NCI-H345 treated with DMSO at 0.1 percent for 48 hours (cell line): ENCODE measurements at regions not wholly inside any gene's neighbourhood (a gene's known extent, or its start where the extent isn't known, plus 50 kb on each side); places are given as distances from the start of the nearest gene placed in this dataset.

Experiments
- DNase-seq: peaks from one replicate; lab custom pipeline; 2025; ENCODE audit not compliant: unreplicated experiment; lab: John Stamatoyannopoulos, UW

GRCh38 chr16:9503251-9503984, 412.0 kb downstream of the HAPSTR1 start:
- DNase-seq: no peak

GRCh38 chr16:9508328-9508936, 417.0 kb downstream of the HAPSTR1 start:
- DNase-seq: no peak

GRCh38 chr16:9509663-9510062, 418.2 kb downstream of the HAPSTR1 start:
- DNase-seq: no peak

DNA sequence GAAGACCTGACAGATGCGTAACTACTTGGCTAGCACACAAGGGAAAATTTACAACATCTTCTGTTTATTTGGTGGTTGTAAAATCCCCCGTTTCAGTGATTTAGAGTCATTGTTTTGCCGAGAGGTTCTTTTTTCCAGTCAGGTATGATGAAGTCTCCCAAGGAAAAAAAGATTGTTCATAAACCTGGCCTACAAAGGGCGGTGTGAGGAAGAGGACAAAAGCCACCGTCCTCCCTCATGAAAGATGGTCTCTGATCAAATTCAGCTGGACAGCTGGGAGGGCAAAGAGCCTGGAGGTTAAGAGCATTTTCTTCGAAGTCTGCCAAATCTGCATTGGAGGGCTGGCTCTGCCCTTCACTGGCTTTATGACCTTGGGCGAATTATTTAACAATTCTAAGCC, 419.9 kb downstream of the HAPSTR1 start:
- DNase-seq: no peak

- no peak for DNase-seq
Observed at GRCh38 chr16:9516444-9516843, 425.0 kb downstream of the HAPSTR1 start.

GRCh38 chr16:9518051-9518450, 426.6 kb downstream of the HAPSTR1 start:
- DNase-seq: no peak

- no peak for DNase-seq
Observed at GRCh38 chr16:9518581-9518980, 427.1 kb downstream of the HAPSTR1 start.

DNA sequence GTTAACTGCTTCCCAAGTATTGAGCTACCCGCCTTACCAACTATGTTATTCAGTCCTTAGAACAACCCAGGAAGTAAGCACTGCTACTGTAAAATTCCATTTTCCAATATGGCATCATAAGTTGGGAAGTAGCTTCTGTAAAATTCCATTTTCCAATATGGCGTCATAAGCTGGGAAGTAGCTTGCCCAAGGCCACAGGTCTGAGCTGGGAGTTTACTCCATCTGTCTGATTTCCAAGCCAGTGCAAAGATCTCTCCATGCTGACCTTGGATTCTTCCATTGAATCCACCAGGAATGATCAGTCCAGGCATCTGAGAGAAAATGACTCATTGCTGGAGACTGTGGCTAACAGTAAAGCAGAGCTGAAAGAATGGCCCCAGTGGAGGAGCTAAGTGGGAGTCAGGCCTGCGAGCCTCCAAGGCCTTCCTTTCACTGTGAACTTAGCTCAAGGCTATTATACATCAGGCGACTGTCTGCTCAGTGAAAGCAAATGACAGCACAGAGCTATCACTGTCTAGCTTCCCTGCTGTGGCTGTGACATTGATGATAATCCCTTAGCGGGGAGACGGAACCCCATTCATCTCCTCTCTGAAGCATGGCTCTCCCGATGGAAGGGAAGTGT, 430.4 kb downstream of the HAPSTR1 start:
- DNase-seq: no peak

DNA sequence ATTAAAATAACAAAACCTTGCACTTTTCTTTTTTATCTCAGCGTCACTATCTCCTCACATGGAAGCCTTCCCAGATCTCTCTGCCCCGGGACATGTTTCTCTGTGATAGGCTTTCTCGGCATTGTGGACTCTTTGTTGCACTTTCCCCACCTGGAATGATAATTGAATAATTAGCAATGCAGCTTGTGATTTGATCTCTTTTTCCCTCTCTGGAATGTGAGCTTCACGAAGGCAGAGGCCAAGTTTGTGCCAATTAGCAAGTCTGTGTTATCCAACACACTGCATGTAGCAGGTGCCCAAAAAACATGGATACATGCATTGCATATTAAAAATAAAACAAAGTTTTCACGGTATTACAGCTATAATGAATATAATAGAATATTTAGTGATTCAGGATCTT, 431.2 kb downstream of the HAPSTR1 start:
- DNase-seq: no peak

DNA sequence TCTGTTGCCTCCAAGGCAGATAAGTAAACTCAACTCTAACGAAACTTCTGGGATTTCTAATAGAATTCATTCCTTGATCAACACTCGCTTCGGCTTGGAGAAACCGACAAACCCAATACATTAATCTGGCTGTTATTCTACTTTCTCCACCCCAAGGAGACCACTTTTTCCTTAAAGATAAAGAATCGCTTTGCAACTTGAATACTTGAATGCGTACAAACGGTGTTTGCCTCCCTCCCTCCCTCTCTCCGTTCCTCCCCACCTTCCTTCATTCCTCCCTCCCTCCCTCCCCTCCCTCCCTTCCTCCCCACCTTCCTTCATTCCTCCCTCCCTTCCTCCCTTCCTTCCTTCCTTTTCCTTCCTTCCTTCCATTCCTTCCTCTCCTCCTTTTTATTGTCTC, 432.6 kb downstream of the HAPSTR1 start:
- no peak for DNase-seq

- no peak for DNase-seq
Observed at GRCh38 chr16:9525037-9525436, 433.6 kb downstream of the HAPSTR1 start.

DNA sequence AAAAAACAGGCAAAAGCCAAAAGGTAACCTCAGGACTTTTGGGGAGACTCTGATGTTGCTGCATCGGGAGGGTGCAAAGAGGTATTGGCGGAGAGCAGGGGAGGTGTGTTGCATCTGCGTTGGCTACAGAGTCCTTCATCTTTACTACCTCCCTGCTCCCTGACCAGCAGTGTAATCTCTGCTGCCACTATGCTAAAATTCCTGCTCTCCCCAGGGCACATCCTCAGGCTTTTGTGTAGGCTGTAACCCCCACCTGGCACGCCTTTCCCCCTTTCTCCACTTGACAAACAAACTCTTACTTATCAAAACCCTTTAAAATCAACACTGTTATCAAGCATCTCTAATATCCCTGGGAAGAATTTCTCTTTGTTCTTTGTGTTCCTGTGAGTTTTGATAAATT, 435.3 kb downstream of the HAPSTR1 start:
- no peak for DNase-seq

- no peak for DNase-seq
Observed at GRCh38 chr16:9527976-9528375, 436.5 kb downstream of the HAPSTR1 start.

DNA sequence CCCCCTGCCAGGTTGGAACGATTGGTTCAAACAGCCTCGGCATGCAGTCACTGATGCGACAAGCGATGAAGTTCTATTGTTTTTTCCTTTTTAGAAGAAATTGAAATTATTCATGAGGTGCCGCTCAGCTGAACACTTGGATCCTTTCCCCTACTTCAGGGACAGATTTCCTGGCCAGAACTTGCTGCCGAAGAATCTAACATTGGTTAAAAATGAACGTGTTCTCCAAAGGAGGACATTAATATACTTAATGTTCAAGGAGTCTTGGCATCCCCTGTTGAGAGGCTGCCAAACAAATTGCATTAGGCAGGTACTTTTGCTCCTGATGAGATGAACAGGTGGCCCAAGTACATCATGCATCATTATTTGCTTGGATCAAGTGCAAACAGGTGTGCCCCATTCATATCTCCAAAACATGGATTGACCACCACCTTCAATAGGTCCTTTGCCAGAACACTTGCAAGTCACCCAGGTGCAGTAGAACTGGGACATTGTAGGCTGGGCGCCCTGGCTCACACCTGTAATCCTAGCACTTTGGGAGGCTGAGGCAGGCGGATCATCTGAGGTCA, 437.2 kb downstream of the HAPSTR1 start:
- no peak for DNase-seq

DNA sequence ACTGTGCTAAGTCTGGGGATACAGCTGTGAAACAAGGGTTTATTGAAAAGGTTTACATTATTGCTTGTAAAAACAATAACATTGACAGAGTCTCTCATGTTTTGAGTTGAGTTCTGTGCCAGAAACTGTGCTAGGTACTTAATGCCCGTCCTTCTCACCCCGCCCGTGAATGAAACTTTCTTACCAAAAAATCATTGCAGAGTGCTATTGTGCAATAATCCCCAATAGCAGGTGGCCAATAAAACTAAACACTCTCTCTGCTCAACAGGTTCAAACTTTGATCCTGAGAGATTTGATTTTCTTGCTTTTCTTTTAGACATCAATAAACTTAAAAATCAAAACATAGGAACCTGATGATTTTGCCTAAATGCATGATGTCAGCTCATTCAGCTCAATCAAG, 441.6 kb downstream of the HAPSTR1 start:
- no peak for DNase-seq

DNA sequence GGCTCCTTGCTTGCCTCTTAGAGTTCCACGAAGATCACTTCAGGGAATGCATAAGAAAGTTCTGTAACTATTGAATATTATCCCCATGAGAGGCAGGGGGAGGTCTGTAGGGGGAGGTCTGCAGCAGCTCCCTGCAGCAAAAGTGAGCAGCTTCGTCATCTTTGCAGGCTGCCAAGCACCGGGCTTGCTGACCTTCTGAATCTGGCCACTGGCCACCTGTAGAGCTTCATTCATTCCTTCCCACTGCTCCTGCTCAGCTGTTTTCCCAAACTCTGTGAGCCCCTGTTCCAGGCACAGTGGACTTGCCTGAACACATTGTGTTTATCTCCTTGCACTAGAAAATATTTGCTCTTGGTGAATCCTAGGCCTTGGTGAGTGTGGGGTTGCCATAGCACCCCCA, 443.3 kb downstream of the HAPSTR1 start:
- DNase-seq: no peak

GRCh38 chr16:9536905-9537304, 445.5 kb downstream of the HAPSTR1 start:
- DNase-seq: no peak

- DNase-seq: no peak
Observed at GRCh38 chr16:9539346-9539745, 447.9 kb downstream of the HAPSTR1 start.

- DNase-seq: no peak
Observed at GRCh38 chr16:9541723-9542122, 450.3 kb downstream of the HAPSTR1 start.

- no peak for DNase-seq
Observed at GRCh38 chr16:9542165-9542755, 450.8 kb downstream of the HAPSTR1 start.

- DNase-seq: no peak
Observed at GRCh38 chr16:9545522-9546437, 454.3 kb downstream of the HAPSTR1 start.
